GM12878 (cell line): ENCODE measurements at regions not wholly inside any gene's neighbourhood (a gene's known extent, or its start where the extent isn't known, plus 50 kb on each side); places are given as distances from the start of the nearest gene placed in this dataset.

Source experiments
- ATAC-seq: fragments of 200-7000 bp; cut with Tn5 transposase; 3 replicates; pipeline ENCODE4 v1.9.1; 2020; ENCODE audit warnings: mild to moderate bottlenecking, moderate library complexity
- BruUV-seq: library from RNA; stranded (reverse); fragments of 400-500 nt; replicated peaks from 2 replicates; lab custom pipeline; 2021; lab: Mats Ljungman, UMichigan
- CTCF ChIA-PET: fragments of 300-600 bp; sonication (Branson Sonifier 250); formaldehyde crosslinking; extraction: SDS; loops from one replicate; lab custom pipeline; 2021; ENCODE audit warnings: inconsistent platforms; lab: Yijun Ruan, JAX
- POLR2A ChIA-PET: fragments of 350-600 bp; formaldehyde crosslinking; extraction: SDS; loops from one replicate; lab custom pipeline; 2021; ENCODE audit warnings: inconsistent platforms; lab: Charles Lee
- RAD21 ChIA-PET: fragments of 300-600 bp; sonication (Branson Sonifier 250); formaldehyde crosslinking; loops from one replicate; lab custom pipeline; 2023; ENCODE audit warnings: antibody characterized with exemption; ENCODE audit not compliant: unreplicated experiment; lab: Charles Lee
- SMC1A ChIA-PET: fragments of 300-600 bp; sonication (Branson Sonifier 250); formaldehyde crosslinking; loops from one replicate; lab custom pipeline; 2023; ENCODE audit not compliant: unreplicated experiment, uncharacterized antibody; lab: Charles Lee
- DNase-seq: peaks from one replicate; pipeline ENCODE4 v3.0.0-alpha.2; 2011; ENCODE audit warnings: low read depth, low spot score
- FAIRE-seq: peaks from 3 replicates; lab custom pipeline; 2011; peaks lifted over from hg19 to GRCh38; lab: Jason Lieb, UNC
- H2AFZ ChIP-seq: 2 replicates; pipeline ENCODE4 v1.6.0; 2011; ENCODE audit warnings: low read depth, low read length, control low read depth; ENCODE audit not compliant: control insufficient read depth
- H3K27ac ChIP-seq: 2 replicates; pipeline ENCODE4 v1.5.1; 2011; ENCODE audit warnings: control low read depth; ENCODE audit not compliant: control insufficient read depth, insufficient read depth
- H3K27me3 ChIP-seq, 2 experiments: replicated peaks in 1 of 2; 2 replicates each; pipeline versions ENCODE4 v1.6.0 to v1.6.1; 2011; ENCODE audit warnings: low read length in 1 of 2; ENCODE audit not compliant: control insufficient read depth in 2 of 2, insufficient read depth in 2 of 2
- H3K36me3 ChIP-seq, 2 experiments: 2 replicates each; pipeline ENCODE4 v1.5.1; 2011; ENCODE audit warnings: low read length in 1 of 2; ENCODE audit not compliant: control insufficient read depth in 2 of 2, insufficient read depth in 2 of 2
- H3K4me1 ChIP-seq: 2 replicates; pipeline ENCODE4 v1.6.1; 2011; ENCODE audit warnings: mild to moderate bottlenecking, low read length, moderate library complexity, mixed read lengths; ENCODE audit not compliant: control insufficient read depth, insufficient read depth
- H3K4me2 ChIP-seq: 2 replicates; pipeline ENCODE4 v1.6.0; 2011; ENCODE audit warnings: control low read depth; ENCODE audit not compliant: control insufficient read depth, insufficient read depth
- H3K4me3 ChIP-seq: fragments of 200-600 bp; sonication (generic); 2 replicates; pipeline ENCODE4 v1.5.1; 2016
- H3K79me2 ChIP-seq: 2 replicates; pipeline ENCODE4 v1.6.0; 2011; ENCODE audit warnings: low read length; ENCODE audit not compliant: control insufficient read depth, insufficient read depth
- H3K9ac ChIP-seq: 2 replicates; pipeline ENCODE4 v1.8.0; 2011; ENCODE audit warnings: low read length, control low read depth, mixed read lengths; ENCODE audit not compliant: control insufficient read depth, insufficient read depth
- H3K9me3 ChIP-seq: replicated peaks from 3 replicates; pipeline ENCODE4 v1.5.1; 2011; ENCODE audit warnings: mild to moderate bottlenecking, low read length; ENCODE audit not compliant: control insufficient read depth, insufficient read depth
- H4K20me1 ChIP-seq: 2 replicates; pipeline ENCODE4 v1.6.0; 2011; ENCODE audit not compliant: control insufficient read depth, insufficient read depth
- BHLHE40 ChIP-seq, 2 experiments: fragments of 450-650 bp in 1 of 2; IDR thresholded peaks; 2 replicates each; pipeline ENCODE4 v1.6.1; 2011 to 2017; ENCODE audit warnings: low read depth in 2 of 2, borderline replicate concordance in 1 of 2, improper control_type of control experiment in 1 of 2, low read length in 1 of 2, mild to moderate bottlenecking in 1 of 2
- CEBPB ChIP-seq, 2 experiments: fragments of 150-350 bp in 1 of 2; IDR thresholded peaks; 2 replicates each; pipeline ENCODE4 v1.6.1; 2012 to 2014; ENCODE audit warnings: low read depth in 2 of 2, low read length in 2 of 2, borderline replicate concordance in 1 of 2, inconsistent platforms in 1 of 2
- CUX1 ChIP-seq: IDR thresholded peaks from 2 replicates; pipeline ENCODE4 v1.6.1; 2012; ENCODE audit warnings: improper control_type of control experiment, low read depth, low read length; ENCODE audit not compliant: insufficient replicate concordance
- DPF2 ChIP-seq: fragments of 450-650 bp; IDR thresholded peaks from 2 replicates; pipeline ENCODE4 v1.6.1; 2017; ENCODE audit warnings: mild to moderate bottlenecking
- KLF5 ChIP-seq: fragments of 450-650 bp; IDR thresholded peaks from 2 replicates; pipeline ENCODE4 v1.6.1; 2014; ENCODE audit warnings: mild to moderate bottlenecking; ENCODE audit not compliant: partially characterized antibody
- MTA2 ChIP-seq: fragments of 450-650 bp; IDR thresholded peaks from 2 replicates; pipeline ENCODE4 v1.6.1; 2016; ENCODE audit warnings: low read depth, mild to moderate bottlenecking, moderate library complexity
- MYB ChIP-seq: fragments of 150-350 bp; IDR thresholded peaks from 2 replicates; pipeline ENCODE4 v1.6.1; 2014; ENCODE audit warnings: mild to moderate bottlenecking, low read depth, low read length, borderline replicate concordance
- MYC ChIP-seq: IDR thresholded peaks from 2 replicates; pipeline ENCODE4 v1.6.1; 2011; ENCODE audit warnings: mild to moderate bottlenecking, low read length, moderate library complexity, inconsistent platforms; ENCODE audit not compliant: insufficient read depth, insufficient replicate concordance, insufficient read length, severe bottlenecking
- RBBP5 ChIP-seq: fragments of 200-600 bp; sonication (generic); conservative IDR thresholded peaks from 2 replicates; pipeline ENCODE4 v1.6.1; 2016
- RCOR1 ChIP-seq: conservative IDR thresholded peaks from 2 replicates; pipeline ENCODE4 v1.6.1; 2012; ENCODE audit warnings: low read depth, low read length, improper control_type of control experiment
- TCF3 ChIP-seq: IDR thresholded peaks from 2 replicates; pipeline ENCODE4 v1.6.1; 2012; ENCODE audit warnings: low read depth, mild to moderate bottlenecking, low read length, borderline replicate concordance; ENCODE audit not compliant: insufficient read depth
- ZBTB11 ChIP-seq: fragments of 450-650 bp; formaldehyde crosslinking; IDR thresholded peaks from 2 replicates; pipeline ENCODE4 v1.5.0; 2022; ENCODE audit warnings: mild to moderate bottlenecking, missing genetic modification characterization
- in situ Hi-C: fragments of 300-500 bp; cut with MboI; formaldehyde crosslinking; loops from 9 replicates; pipeline ENCODE4 v1.14.3; 2018; ENCODE audit warnings: mixed read lengths
- intact Hi-C: fragments of 100-400 bp; cut with micrococcal nuclease; formaldehyde crosslinking; loops from one replicate; pipeline ENCODE4 v1.14.2; 2022; ENCODE audit not compliant: unreplicated experiment
- TF ChIP-seq, protein P1 (sequence below): IDR thresholded peaks from 2 replicates; pipeline ENCODE4 v1.6.1; 2011; ENCODE audit warnings: borderline replicate concordance, low read depth, mild to moderate bottlenecking, moderate library complexity, mixed read lengths, low read length; ENCODE audit not compliant: insufficient read depth; ENCODE audit errors: extremely low read length

- ChIA-PET CTCF (no interaction called here), SMC1A (no interaction called here), POLR2A (no interaction called here), RAD21 (no interaction called here)
- Histone ChIP-seq H3K4me2 (no peak overlapping the region), H3K27ac (no peak overlapping the region), H4K20me1 (no peaks in the 10 kb centered on the region), H2AFZ (no peak overlapping the region), H3K9ac (no peak overlapping the region), H3K27me3 (no peaks in the 10 kb centered on the region), H3K4me3 (no peak overlapping the region), H3K4me1 (no peaks in the 10 kb centered on the region), H3K9me3 (no peaks in the 10 kb centered on the region), H3K79me2 (no peaks in the 10 kb centered on the region), H3K36me3 (no peaks in the 10 kb centered on the region)
- DNase-seq (no peak), ATAC-seq (no peak), FAIRE-seq (no peak)
- BruUV-seq: no TSS peak
- in situ Hi-C loops: no loop called here
- intact Hi-C loops: no loop called here
- TF ChIP-seq DPF2: no peak
- no peak for TF ChIP-seq BHLHE40 (IDR thresholded peaks at IDR 0.05; ENCODE audit: borderline replicate concordance in 1 of 2, low read depth in 2 of 2, low read length in 1 of 2)
- no peak for TF ChIP-seq RCOR1
- no peak for TF ChIP-seq RBBP5
- TF ChIP-seq KLF5: no peak
- TF ChIP-seq TCF3: no peak
- TF ChIP-seq MYC: no peak
- no peak for TF ChIP-seq ZBTB11 (CRISPR knock-in tag)
- no peak for TF ChIP-seq CUX1
- no peak for TF ChIP-seq CEBPB (IDR thresholded peaks at IDR 0.05; ENCODE audit: borderline replicate concordance in 1 of 2, low read depth in 2 of 2, low read length in 2 of 2)
- TF ChIP-seq MTA2: no peak
- TF ChIP-seq, protein P1, sequence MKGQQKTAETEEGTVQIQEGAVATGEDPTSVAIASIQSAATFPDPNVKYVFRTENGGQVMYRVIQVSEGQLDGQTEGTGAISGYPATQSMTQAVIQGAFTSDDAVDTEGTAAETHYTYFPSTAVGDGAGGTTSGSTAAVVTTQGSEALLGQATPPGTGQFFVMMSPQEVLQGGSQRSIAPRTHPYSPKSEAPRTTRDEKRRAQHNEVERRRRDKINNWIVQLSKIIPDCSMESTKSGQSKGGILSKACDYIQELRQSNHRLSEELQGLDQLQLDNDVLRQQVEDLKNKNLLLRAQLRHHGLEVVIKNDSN: no peak
- no peak for TF ChIP-seq MYB
Measured at GRCh38 chr3:145696011-145696410, 465.0 kb downstream of the PLOD2 start.
